ENCODE measurements at regions not wholly inside any gene's neighbourhood (a gene's known extent, or its start where the extent isn't known, plus 50 kb on each side); places are given as distances from the start of the nearest gene placed in this dataset.

DNA sequence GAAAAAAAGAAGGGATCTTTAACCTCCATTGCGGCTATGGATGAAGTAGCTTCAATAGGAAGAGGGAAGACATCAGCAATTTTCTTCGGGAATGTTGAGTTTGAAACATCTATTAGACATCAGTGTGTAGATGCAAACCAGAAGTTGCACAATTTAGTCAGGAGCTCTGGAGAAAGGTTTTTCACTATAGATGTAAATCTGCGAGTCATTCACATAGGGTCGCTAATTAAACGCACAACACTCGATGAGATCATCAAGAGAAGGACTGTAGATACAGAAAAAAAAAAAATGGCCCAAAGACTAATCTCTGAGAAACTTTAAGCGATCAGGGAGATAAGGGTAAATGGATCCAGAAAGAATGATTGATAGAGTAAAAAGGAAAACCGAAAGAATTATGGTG lies 61.7 kb upstream of the TES start:
- DNase-seq = no peak

DNA sequence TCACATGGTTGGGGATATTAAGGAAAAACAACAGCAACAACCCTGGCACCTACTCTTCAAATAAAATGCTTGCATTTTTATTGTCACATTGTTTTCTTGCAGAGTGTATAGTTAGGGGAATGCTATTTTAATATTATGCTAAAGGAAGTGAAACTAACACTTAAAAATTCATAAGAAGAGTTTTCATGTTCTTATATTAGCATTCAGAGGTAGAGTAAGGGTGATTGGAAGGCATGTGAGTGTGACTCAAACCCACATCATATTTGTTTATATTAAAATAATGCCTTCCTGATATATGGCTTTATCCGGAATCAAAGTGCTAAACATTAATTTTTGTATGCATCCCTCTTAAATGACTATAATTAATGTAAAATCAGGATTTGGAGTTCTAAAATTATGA lies 59.8 kb upstream of the TES start:
- no peak for DNase-seq

DNA sequence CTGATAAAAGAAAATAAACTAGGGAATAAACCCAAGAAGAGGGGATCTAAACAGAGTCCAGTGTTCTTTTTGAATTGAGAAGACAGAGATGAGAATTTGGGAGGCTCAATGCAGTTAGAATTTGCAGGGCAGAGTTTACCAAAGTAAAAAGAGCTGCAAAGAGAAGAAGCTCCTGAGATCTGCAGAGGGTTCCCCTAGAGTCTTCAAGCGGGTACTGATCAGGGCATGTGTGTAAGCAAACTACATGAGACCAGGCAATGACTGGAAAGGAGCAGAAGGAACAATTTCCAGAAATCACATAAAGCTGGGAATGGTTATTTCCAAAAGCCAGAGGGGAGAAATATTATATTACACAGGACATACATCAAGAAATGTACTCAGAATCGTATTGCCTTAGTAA lies 58.1 kb upstream of the TES start:
- DNase-seq = no peak

GRCh38 chr7:116153050-116153449 lies 57.3 kb upstream of the TES start:
- DNase-seq = no peak

DNA sequence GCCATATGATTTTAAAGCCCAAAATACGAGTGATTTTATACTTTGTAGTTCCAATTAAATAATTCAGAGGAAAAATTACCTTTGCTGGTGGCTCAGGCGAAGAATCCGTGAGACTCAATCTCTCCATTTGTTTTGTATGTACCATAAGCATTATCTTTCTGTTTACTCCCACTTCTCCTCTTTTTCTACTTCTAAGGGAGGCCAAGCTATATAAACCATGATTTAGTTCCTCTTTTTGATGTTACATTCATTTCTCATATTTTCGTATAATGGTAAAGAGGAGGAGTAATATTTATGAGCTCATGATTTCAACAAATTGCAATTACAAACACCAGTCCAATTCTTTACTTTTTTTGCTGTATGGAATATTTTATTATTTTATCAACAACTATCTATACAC lies 50.6 kb upstream of the TES start:
- DNase-seq = no peak

Measured in stimulated activated CD4-positive, alpha-beta T cell treated with anti-CD3 and anti-CD28 coated beads, Interleukin-15, amount 100 ng/mL, for 24 hours (primary cell).